Muscle layer of duodenum (tissue), 2 donors: ENCODE measurements at regions not wholly inside any gene's neighbourhood (a gene's known extent, or its start where the extent isn't known, plus 50 kb on each side); places are given as distances from the start of the nearest gene placed in this dataset.
"Not testable (repeated sequence)": the region's sequence is repeated elsewhere in the genome, so short reads cannot be mapped to it uniquely, and the experiment has no call there.

Experiments used
- H3K27ac ChIP-seq: one replicate; pipeline ENCODE4 v1.7.0; 2013; ENCODE audit warnings: mild to moderate bottlenecking, low read length
- H3K27me3 ChIP-seq: one replicate; pipeline ENCODE4 v1.7.0; 2013; ENCODE audit warnings: low read depth, mild to moderate bottlenecking, control low read depth, low read length
- H3K36me3 ChIP-seq, 2 donors: one replicate each; pipeline ENCODE4 v1.7.0; 2013; ENCODE audit warnings: low read length in 2 of 2, control low read depth in 1 of 2, mild to moderate bottlenecking in 1 of 2; ENCODE audit not compliant: insufficient read depth in 2 of 2, control insufficient read depth in 1 of 2
- H3K4me1 ChIP-seq, 2 donors: one replicate each; pipeline ENCODE4 v1.7.0; 2013; ENCODE audit warnings: low read length in 2 of 2, mild to moderate bottlenecking in 2 of 2, control low read depth in 1 of 2, moderate library complexity in 1 of 2; ENCODE audit not compliant: insufficient read depth in 2 of 2, control insufficient read depth in 1 of 2
- H3K4me3 ChIP-seq, 2 donors: one replicate each; pipeline ENCODE4 v1.7.0; 2013; ENCODE audit warnings: low read length in 2 of 2, low read depth in 1 of 2, mild to moderate bottlenecking in 1 of 2
- H3K9me3 ChIP-seq, 2 donors: one replicate each; pipeline ENCODE4 v1.7.0; 2013; ENCODE audit warnings: low read length in 2 of 2, control low read depth in 1 of 2, mild to moderate bottlenecking in 1 of 2; ENCODE audit not compliant: control insufficient read depth in 1 of 2
- donor health status: healthy.

DNA sequence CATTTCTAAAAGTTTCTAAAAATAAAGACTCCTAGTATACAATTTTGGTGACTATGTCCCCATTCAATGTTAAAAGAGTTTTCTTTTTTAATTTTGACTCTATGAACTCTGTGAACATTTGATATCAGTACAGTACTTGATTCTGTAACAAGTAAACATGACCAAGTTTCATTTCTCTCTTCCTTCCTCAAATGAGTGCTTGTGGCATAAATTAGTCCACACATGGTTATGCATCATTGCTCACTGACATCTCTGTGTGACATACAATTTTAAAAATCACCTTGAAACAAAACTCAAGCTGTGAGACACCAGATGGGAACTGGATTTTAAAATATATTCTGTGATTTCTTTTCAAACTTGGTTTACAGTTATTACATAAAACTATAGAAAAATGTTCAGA lies 253.9 kb upstream of the MDGA2 start:
- Histone ChIP-seq H3K36me3 (no peaks in the 10 kb centered on the region), H3K9me3 (no peaks in the 10 kb centered on the region), H3K4me3 (no peak overlapping the region), H3K27me3 (no peaks in the 10 kb centered on the region), H3K4me1 (no peaks in the 10 kb centered on the region), H3K27ac (no peak overlapping the region)

DNA sequence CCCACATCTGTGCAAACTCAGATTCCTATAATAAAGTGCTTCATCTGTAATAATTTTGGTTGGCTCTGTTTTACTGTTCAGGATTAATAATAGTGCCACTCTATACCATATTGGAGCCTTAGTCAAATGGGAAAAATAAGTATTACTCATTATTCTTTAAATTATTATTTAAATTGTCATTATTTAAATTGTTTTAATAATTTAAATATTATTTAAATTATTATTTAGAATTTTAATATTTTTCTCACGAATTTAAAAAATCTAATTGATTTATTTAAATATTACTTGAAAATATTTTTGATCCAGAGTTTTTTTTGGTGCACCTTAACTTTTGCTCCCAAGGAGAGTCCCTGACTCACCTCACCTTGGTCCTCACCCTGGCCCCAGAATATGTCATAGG lies 245.7 kb upstream of the MDGA2 start:
- Histone ChIP-seq H3K27me3 (no peaks in the 10 kb centered on the region), H3K27ac (no peak overlapping the region), H3K9me3 (no peaks in the 10 kb centered on the region), H3K4me3 (no peak overlapping the region), H3K36me3 (no peaks in the 10 kb centered on the region), H3K4me1 (no peaks in the 10 kb centered on the region)

DNA sequence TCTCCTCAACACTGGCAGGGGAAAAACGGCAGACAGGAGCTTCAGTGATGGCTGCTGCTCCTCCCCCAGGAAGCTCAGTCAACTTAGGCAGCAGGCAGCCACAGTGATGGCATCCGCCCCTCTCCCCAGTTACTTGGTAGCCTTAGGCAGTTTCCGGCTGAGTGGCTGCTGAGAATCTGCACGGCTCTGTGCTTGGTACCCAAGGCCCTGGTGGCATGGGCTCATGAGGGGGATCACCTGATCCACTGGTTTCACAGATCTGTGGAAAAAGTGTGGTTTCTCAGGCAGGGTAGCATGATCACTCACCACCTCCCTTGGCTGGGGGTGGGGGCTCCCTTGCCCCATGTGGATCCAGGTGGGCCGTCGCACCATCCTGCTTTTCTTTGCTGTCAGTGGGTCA lies 244.6 kb upstream of the MDGA2 start:
- no peaks in the 10 kb centered on the region for H3K27me3 ChIP-seq
- no peaks in the 10 kb centered on the region for H3K36me3 ChIP-seq
- H3K27ac ChIP-seq: no peak overlapping the region
- no peaks in the 10 kb centered on the region for H3K4me1 ChIP-seq
- H3K4me3 ChIP-seq: no peak overlapping the region
- H3K9me3 ChIP-seq: no peaks in the 10 kb centered on the region

- Histone ChIP-seq H3K27me3 (no peaks in the 10 kb centered on the region), H3K27ac (no peak overlapping the region), H3K9me3 (no peaks in the 10 kb centered on the region), H3K4me1 (no peaks in the 10 kb centered on the region), H3K4me3 (no peak overlapping the region), H3K36me3 (no peaks in the 10 kb centered on the region)
Measured at GRCh38 chr14:47919334-47919846, 244.0 kb upstream of the MDGA2 start.

DNA sequence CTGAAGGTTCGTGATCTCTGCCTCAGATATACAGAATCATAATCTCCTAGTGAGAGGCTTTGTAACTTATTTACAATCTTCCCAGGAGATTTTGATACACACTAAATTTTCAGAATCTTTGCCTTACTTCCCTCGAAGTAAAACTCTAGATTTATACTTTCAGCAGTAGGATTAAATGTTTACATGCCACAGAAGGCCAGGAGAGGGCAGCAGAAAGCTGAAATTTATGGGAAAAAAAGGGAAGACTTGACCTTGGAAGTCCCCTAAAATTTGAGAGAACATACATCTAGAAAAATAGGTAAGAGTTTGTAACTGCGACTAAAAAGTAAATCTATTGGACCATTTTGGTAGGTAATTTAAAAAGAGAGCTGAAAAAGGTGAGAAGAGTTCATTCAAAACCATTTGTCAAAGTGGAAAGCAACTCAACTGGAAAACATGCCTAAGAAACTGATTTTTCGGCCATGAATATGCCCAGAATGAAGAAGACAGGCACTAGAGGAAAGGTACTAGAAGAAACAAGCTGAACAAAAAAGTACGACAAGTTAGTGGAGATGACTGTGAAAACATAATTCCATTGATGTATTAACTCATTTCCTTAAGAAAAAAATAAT lies 242.0 kb upstream of the MDGA2 start:
- Histone ChIP-seq H3K4me1 (no peaks in the 10 kb centered on the region), H3K27me3 (no peaks in the 10 kb centered on the region), H3K9me3 (no peaks in the 10 kb centered on the region), H3K4me3 (no peak overlapping the region), H3K36me3 (no peaks in the 10 kb centered on the region), H3K27ac (no peak overlapping the region)

DNA sequence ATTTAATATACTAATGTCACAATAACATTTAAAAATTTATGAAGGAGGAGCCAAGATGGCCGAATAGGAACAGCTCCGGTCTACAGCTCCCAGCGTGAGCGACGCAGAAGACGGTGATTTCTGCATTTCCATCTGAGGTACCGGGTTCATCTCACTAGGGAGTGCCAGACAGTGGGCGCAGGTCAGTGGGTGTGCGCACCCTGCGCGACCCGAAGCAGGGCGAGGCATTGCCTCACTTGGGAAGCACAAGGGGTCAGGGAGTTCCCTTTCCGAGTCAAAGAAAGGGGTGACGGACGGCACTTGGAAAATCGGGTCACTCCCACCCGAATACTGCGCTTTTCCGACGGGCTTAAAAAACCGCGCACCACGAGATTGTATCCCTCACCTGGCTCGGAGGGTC lies 225.7 kb upstream of the MDGA2 start:
- not testable (repeated sequence) for H3K36me3 ChIP-seq, H3K4me1 ChIP-seq, H3K4me3 ChIP-seq, H3K27me3 ChIP-seq, H3K27ac ChIP-seq, H3K9me3 ChIP-seq

DNA sequence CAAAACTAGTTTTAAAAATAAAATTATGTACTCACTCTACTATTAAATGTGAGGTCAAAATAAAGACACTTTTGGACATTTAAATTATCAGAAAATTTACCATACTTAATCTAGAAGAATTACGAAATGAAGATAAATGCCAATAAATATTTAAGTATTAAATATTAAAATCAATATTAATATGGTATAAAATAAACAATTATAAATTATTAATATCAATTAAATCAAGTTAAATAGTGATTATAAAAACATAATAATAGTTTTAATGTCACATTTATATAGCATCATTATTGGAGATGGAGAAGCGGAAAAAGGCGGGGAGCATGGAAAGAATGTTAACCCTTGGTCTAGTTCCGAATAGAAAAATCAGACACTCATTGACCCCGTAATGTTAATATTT lies 224.3 kb upstream of the MDGA2 start:
- H3K4me1 ChIP-seq: no peaks in the 10 kb centered on the region
- H3K27ac ChIP-seq: no peak overlapping the region
- H3K36me3 ChIP-seq: no peaks in the 10 kb centered on the region
- H3K9me3 ChIP-seq: no peaks in the 10 kb centered on the region
- no peaks in the 10 kb centered on the region for H3K27me3 ChIP-seq
- H3K4me3 ChIP-seq: no peak overlapping the region

DNA sequence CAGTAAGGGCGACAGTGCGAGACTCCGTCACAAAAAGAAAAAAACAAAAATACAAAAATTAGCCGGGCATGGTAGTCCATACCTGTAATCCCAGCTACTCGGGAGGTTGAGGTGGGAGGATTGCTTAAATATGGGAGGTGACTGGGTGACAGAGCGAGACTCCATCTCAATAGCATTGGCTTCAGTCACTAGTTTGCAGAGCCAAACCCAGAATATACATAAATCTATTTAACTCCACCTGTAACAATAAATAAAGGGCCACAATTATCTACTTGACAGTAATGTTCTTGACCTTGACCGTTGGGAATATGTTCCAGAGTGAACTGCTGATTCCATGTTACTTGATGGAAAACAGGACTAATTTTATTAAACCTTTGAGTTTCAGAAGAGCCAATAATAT lies 198.9 kb upstream of the MDGA2 start:
- Histone ChIP-seq H3K27me3 (no peaks in the 10 kb centered on the region), H3K4me3 (no peak overlapping the region), H3K9me3 (no peaks in the 10 kb centered on the region), H3K36me3 (no peaks in the 10 kb centered on the region), H3K27ac (no peak overlapping the region), H3K4me1 (no peaks in the 10 kb centered on the region)

GRCh38 chr14:47872588-47872987 lies 197.2 kb upstream of the MDGA2 start:
- Histone ChIP-seq H3K27me3 (no peaks in the 10 kb centered on the region), H3K36me3 (no peaks in the 10 kb centered on the region), H3K27ac (no peak overlapping the region), H3K4me1 (no peaks in the 10 kb centered on the region), H3K4me3 (no peak overlapping the region), H3K9me3 (no peaks in the 10 kb centered on the region)

DNA sequence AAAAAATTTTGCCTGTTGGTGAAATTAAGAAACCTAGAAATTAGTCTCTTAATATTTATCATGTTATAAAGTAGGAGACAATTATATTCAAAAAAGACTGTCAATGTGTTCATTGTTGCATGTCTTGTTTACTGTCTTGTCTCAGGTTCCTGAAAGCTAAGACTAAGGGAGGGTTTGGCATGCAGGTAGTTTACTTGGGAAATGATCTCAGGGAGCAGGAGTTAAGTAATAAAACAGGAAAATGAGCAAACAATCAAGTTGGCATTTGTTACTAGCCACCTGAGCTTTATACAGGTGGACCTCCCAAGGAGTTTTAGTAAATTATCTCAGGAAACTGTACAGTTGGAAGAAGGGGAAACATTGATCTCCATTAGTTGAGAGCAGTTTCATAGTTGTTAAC lies 188.0 kb upstream of the MDGA2 start:
- no peaks in the 10 kb centered on the region for H3K4me1 ChIP-seq
- H3K27ac ChIP-seq: no peak overlapping the region

GRCh38 chr14:47857646-47858045 lies 182.2 kb upstream of the MDGA2 start:
- no peaks in the 10 kb centered on the region for H3K36me3 ChIP-seq
- H3K4me3 ChIP-seq: no peak overlapping the region
- no peaks in the 10 kb centered on the region for H3K4me1 ChIP-seq
- no peaks in the 10 kb centered on the region for H3K9me3 ChIP-seq
- H3K27me3 ChIP-seq: no peaks in the 10 kb centered on the region
- no peak overlapping the region for H3K27ac ChIP-seq

More for the DNA sequence above, 188.0 kb upstream of the MDGA2 start:
- Histone ChIP-seq H3K4me3 (no peak overlapping the region), H3K36me3 (no peaks in the 10 kb centered on the region), H3K9me3 (no peaks in the 10 kb centered on the region), H3K27me3 (no peaks in the 10 kb centered on the region)

- Histone ChIP-seq H3K27ac (no peak overlapping the region), H3K4me3 (no peak overlapping the region), H3K36me3 (no peaks in the 10 kb centered on the region), H3K9me3 (no peaks in the 10 kb centered on the region), H3K4me1 (no peaks in the 10 kb centered on the region), H3K27me3 (no peaks in the 10 kb centered on the region)
Measured at GRCh38 chr14:47852278-47852677, 176.9 kb upstream of the MDGA2 start.
